Astrocyte of the cerebellum (primary cell): ENCODE measurements at regions not wholly inside any gene's neighbourhood (a gene's known extent, or its start where the extent isn't known, plus 50 kb on each side); places are given as distances from the start of the nearest gene placed in this dataset.

Experiments used
- DNase-seq: peaks from one replicate; pipeline ENCODE4 v3.0.0-alpha.2; 2011; ENCODE audit warnings: low read depth
- H3K4me3 ChIP-seq: 2 replicates; pipeline ENCODE4 v1.5.1; 2011; ENCODE audit warnings: mild to moderate bottlenecking, low read depth, low read length, moderate library complexity
- CTCF ChIP-seq: IDR thresholded peaks from 2 replicates; pipeline ENCODE4 v1.5.1; 2012; ENCODE audit warnings: low read length, low read depth, moderate library complexity, mild to moderate bottlenecking; ENCODE audit errors: missing control alignments
- in situ Hi-C: cut with HindIII; loops from 2 replicates; pipeline ENCODE4 v1.10.0; 2017; ENCODE audit warnings: low sequenced_read_pairs

GRCh38 chr15:46714950-46715349, 1002.4 kb upstream of the SEMA6D start:
- DNase-seq: no peak
- no peak overlapping the region for H3K4me3 ChIP-seq
- no peak for TF ChIP-seq CTCF
- in situ Hi-C loops: no loop called here

- H3K4me3 ChIP-seq: no peak overlapping the region
- in situ Hi-C loops: no loop called here
- no peak for DNase-seq
- TF ChIP-seq CTCF: no peak
These were observed 994.0 kb upstream of the SEMA6D start for GRCh38 chr15:46723308-46723707.

GRCh38 chr15:46732060-46732459, 985.2 kb upstream of the SEMA6D start:
- TF ChIP-seq CTCF: no peak
- no peak for DNase-seq
- in situ Hi-C loops: no loop called here
- H3K4me3 ChIP-seq: no peak overlapping the region

- no peak for TF ChIP-seq CTCF
- in situ Hi-C loops: no loop called here
- DNase-seq: no peak
- H3K4me3 ChIP-seq: no peak overlapping the region
These were observed 982.2 kb upstream of the SEMA6D start for GRCh38 chr15:46735115-46735514.

- H3K4me3 ChIP-seq: no peak overlapping the region
- no peak for TF ChIP-seq CTCF
- DNase-seq: no peak
- in situ Hi-C loops: no loop called here
These were observed 966.0 kb upstream of the SEMA6D start for GRCh38 chr15:46751303-46751702.

- TF ChIP-seq CTCF: no peak
- in situ Hi-C loops: no loop called here
- DNase-seq: no peak
- no peak overlapping the region for H3K4me3 ChIP-seq
These were observed 963.4 kb upstream of the SEMA6D start for GRCh38 chr15:46753946-46754345.

GRCh38 chr15:46763091-46763490, 954.2 kb upstream of the SEMA6D start:
- H3K4me3 ChIP-seq: no peak overlapping the region
- no peak for DNase-seq
- in situ Hi-C loops: no loop called here
- TF ChIP-seq CTCF: no peak
